Adipose tissue (tissue), 3 donors: ENCODE measurements at regions not wholly inside any gene's neighbourhood (a gene's known extent, or its start where the extent isn't known, plus 50 kb on each side); places are given as distances from the start of the nearest gene placed in this dataset.

Experiments
- H3K27ac ChIP-seq: one replicate; pipeline ENCODE4 v1.5.1; 2013; ENCODE audit warnings: low read depth, low read length
- WGBS, 3 donors: extraction: QIAGEN DNeasy Blood & Tissue Kit; methylation state at CpG; one replicate each; pipeline ENCODE4 v1.1.7; 2013; 5-methylcytosine and 5-hydroxymethylcytosine counted together
- donor health status: healthy with polysubstance abuse.
- donor health status: Bipolar disorder and iron deficiency.
- donor health status: healthy.

- WGBS, 3 donors: 64 to 66% (median 65%) methylated on average over 9 of the region's 9 CpGs
- no peak overlapping the region for H3K27ac ChIP-seq
These were observed 112.2 kb upstream of the MEIS1 start for GRCh38 chr2:66322506-66323260.

- 72 to 76% (median 73%) methylated on average over 3 of the region's 3 CpGs for WGBS, 3 donors
- H3K27ac ChIP-seq: no peak overlapping the region
These were observed 116.8 kb upstream of the MEIS1 start for GRCh38 chr2:66318009-66318561.

GRCh38 chr2:66317268-66317890 is 117.5 kb upstream of the MEIS1 start:
- 75 to 81% (median 80%) methylated on average over 4 of the region's 4 CpGs for WGBS, 3 donors
- H3K27ac ChIP-seq: no peak overlapping the region

- WGBS, 3 donors: 59 to 76% (median 75%) methylated on average over 1 of the region's 1 CpG
- H3K27ac ChIP-seq: no peak overlapping the region
These were observed 128.4 kb upstream of the MEIS1 start for GRCh38 chr2:66306483-66306882.

GRCh38 chr2:66305718-66306117 is 129.2 kb upstream of the MEIS1 start:
- no peak overlapping the region for H3K27ac ChIP-seq
- 26 to 67% (median 54%) methylated on average over 12 of the region's 12 CpGs for WGBS, 3 donors

GRCh38 chr2:66303471-66303870 is 131.5 kb upstream of the MEIS1 start:
- H3K27ac ChIP-seq: no peak overlapping the region
- 84 to 92% (median 87%) methylated on average over 4 of the region's 4 CpGs for WGBS, 3 donors

GRCh38 chr2:66301767-66302140 is 133.2 kb upstream of the MEIS1 start:
- H3K27ac ChIP-seq: no peak overlapping the region

GRCh38 chr2:66301022-66301766 is 133.7 kb upstream of the MEIS1 start:
- H3K27ac ChIP-seq: no peak overlapping the region
- 55 to 63% (median 63%) methylated on average over 20 of the region's 20 CpGs for WGBS, 3 donors

More at GRCh38 chr2:66301767-66302140, 133.2 kb upstream of the MEIS1 start:
- WGBS, 3 donors: 86 to 92% (median 86%) methylated on average over 9 of the region's 9 CpGs

- WGBS, 3 donors: 60 to 74% (median 70%) methylated on average over 1 of the region's 1 CpG
- H3K27ac ChIP-seq: no peak overlapping the region
These were observed 151.1 kb upstream of the MEIS1 start for GRCh38 chr2:66283787-66284186.

- H3K27ac ChIP-seq: no peak overlapping the region
These were observed 152.9 kb upstream of the MEIS1 start for GRCh38 chr2:66281980-66282379.

- no peak overlapping the region for H3K27ac ChIP-seq
- WGBS, 3 donors: 85 to 89% (median 89%) methylated on average over 6 of the region's 6 CpGs
These were observed 155.9 kb upstream of the MEIS1 start for GRCh38 chr2:66279024-66279423.

- H3K27ac ChIP-seq: no peak overlapping the region
- WGBS, 3 donors: 59 to 73% (median 65%) methylated on average over 1 of the region's 1 CpG
These were observed 158.9 kb upstream of the MEIS1 start for GRCh38 chr2:66275984-66276383.

GRCh38 chr2:66273933-66274490 is 160.9 kb upstream of the MEIS1 start:
- WGBS, 3 donors: 58 to 69% (median 64%) methylated on average over 4 of the region's 4 CpGs
- no peak overlapping the region for H3K27ac ChIP-seq

- 80 to 91% (median 87%) methylated on average over 6 of the region's 6 CpGs for WGBS, 3 donors
- H3K27ac ChIP-seq: no peak overlapping the region
These were observed 162.2 kb upstream of the MEIS1 start for GRCh38 chr2:66272751-66273150.

- 39 to 55% (median 43%) methylated on average over 2 of the region's 2 CpGs for WGBS, 3 donors
- H3K27ac ChIP-seq: no peak overlapping the region
These were observed 163.1 kb upstream of the MEIS1 start for GRCh38 chr2:66271777-66272176.

- H3K27ac ChIP-seq: no peak overlapping the region
- WGBS, 3 donors: 88 to 95% (median 89%) methylated on average over 1 of the region's 1 CpG
These were observed 164.7 kb upstream of the MEIS1 start for GRCh38 chr2:66270247-66270646.

- no peak overlapping the region for H3K27ac ChIP-seq
- WGBS, 3 donors: 88 to 97% (median 94%) methylated on average over 1 of the region's 1 CpG
These were observed 165.8 kb upstream of the MEIS1 start for GRCh38 chr2:66269166-66269565.

- no peak overlapping the region for H3K27ac ChIP-seq
These were observed 166.2 kb upstream of the MEIS1 start for GRCh38 chr2:66268756-66269155.

- no peak overlapping the region for H3K27ac ChIP-seq
- WGBS, 3 donors: 89 to 94% (median 91%) methylated on average over 3 of the region's 3 CpGs
These were observed 170.6 kb upstream of the MEIS1 start for GRCh38 chr2:66264354-66264753.
